NCI-H510A (cell line): ENCODE measurements at regions not wholly inside any gene's neighbourhood (a gene's known extent, or its start where the extent isn't known, plus 50 kb on each side); places are given as distances from the start of the nearest gene placed in this dataset.
"Not testable (repeated sequence)": the region's sequence is repeated elsewhere in the genome, so short reads cannot be mapped to it uniquely, and the experiment has no call there.

Source experiments
- DNase-seq: peaks from one replicate; lab custom pipeline; 2025; lab: John Stamatoyannopoulos, UW

- no peak for DNase-seq
Observed at GRCh38 chr13:76014406-76015318, 378.5 kb downstream of the LMO7 start.

GRCh38 chr13:76012091-76012721, 376.1 kb downstream of the LMO7 start:
- no peak for DNase-seq

GRCh38 chr13:76009267-76009890, 373.2 kb downstream of the LMO7 start:
- no peak for DNase-seq

- DNase-seq = no peak
Observed at GRCh38 chr13:76004416-76004815, 368.3 kb downstream of the LMO7 start.

- DNase-seq = no peak
Observed at GRCh38 chr13:76000131-76000530, 364.0 kb downstream of the LMO7 start.

GRCh38 chr13:75996582-75996981, 360.5 kb downstream of the LMO7 start:
- DNase-seq = no peak

- DNase-seq = no peak
Observed at GRCh38 chr13:75995966-75996365, 359.8 kb downstream of the LMO7 start.

- DNase-seq = no peak
Observed at GRCh38 chr13:75993823-75994222, 357.7 kb downstream of the LMO7 start.

- no peak for DNase-seq
Observed at GRCh38 chr13:75993241-75993640, 357.1 kb downstream of the LMO7 start.

GRCh38 chr13:75986818-75987217, 350.7 kb downstream of the LMO7 start:
- DNase-seq = no peak

GRCh38 chr13:75985132-75985531, 349.0 kb downstream of the LMO7 start:
- no peak for DNase-seq

- DNase-seq = no peak
Observed at GRCh38 chr13:75978818-75979217, 342.7 kb downstream of the LMO7 start.

GRCh38 chr13:75968103-75968838, 332.1 kb downstream of the LMO7 start:
- no peak for DNase-seq

GRCh38 chr13:75963302-75963701, 327.2 kb downstream of the LMO7 start:
- DNase-seq = no peak

- no peak for DNase-seq
Observed at GRCh38 chr13:75961911-75962310, 325.8 kb downstream of the LMO7 start.

GRCh38 chr13:75960538-75960994, 324.4 kb downstream of the LMO7 start:
- no peak for DNase-seq

GRCh38 chr13:75959861-75960481, 323.8 kb downstream of the LMO7 start:
- DNase-seq = no peak

- not testable (repeated sequence) for DNase-seq
Observed at GRCh38 chr13:75953589-75953988, 317.5 kb downstream of the LMO7 start.

- no peak for DNase-seq
Observed at GRCh38 chr13:75947448-75947847, 311.3 kb downstream of the LMO7 start.

GRCh38 chr13:75946536-75947284, 310.6 kb downstream of the LMO7 start:
- no peak for DNase-seq
